ENCODE measurements at regions not wholly inside any gene's neighbourhood (a gene's known extent, or its start where the extent isn't known, plus 50 kb on each side); places are given as distances from the start of the nearest gene placed in this dataset.

DNA sequence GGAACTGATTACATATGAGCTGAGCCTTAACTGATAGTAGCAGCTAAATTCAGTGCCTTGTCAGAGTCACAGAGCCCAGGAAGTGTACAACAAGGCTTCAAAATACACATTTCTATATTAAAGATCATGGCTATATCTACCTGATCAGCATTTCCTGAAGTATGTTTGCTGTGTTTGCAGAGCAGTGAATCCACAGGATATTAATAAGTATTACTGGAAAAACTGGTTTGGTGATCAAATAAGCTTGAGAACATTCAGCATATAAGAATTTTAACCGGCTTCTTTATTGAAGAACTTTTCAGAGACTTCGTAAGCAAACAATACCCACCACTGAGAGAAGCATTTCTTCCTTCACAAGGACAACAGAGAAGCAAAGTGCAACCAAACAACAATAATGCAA, 227.0 kb downstream of the ELAVL2 start:
- no peak overlapping the region for H3K23ac ChIP-seq (ENCODE audit: low read depth, low read length, poor library complexity)
- H4K91ac ChIP-seq (ENCODE audit: low read depth, low read length, poor library complexity), result no peak overlapping the region
- no peak overlapping the region for H2BK120ac ChIP-seq (ENCODE audit: low read depth, low read length)
- H2BK15ac ChIP-seq (ENCODE audit: low read length), result no peak overlapping the region
- peaks cover 0 to 4% of the 10 kb centered on the region in 2 donors for H3K36me3 ChIP-seq (replicated peaks in 1 of 2; ENCODE audit: control insufficient read depth in 2 of 2, insufficient read depth in 2 of 2, low read length in 2 of 2)
- H2AFZ ChIP-seq (ENCODE audit: low read length), result no peak overlapping the region
- no peak overlapping the region for H3K9ac ChIP-seq (ENCODE audit: low read depth, low read length, poor library complexity)
- no peak overlapping the region for H3K4me3 ChIP-seq (ENCODE audit: low read length in 2 of 2)
- no peak overlapping the region for H3K4me2 ChIP-seq (ENCODE audit: insufficient read depth, low read length, poor library complexity, severe bottlenecking)
- H3K14ac ChIP-seq (ENCODE audit: low read length), result no peak overlapping the region
- H3K4ac ChIP-seq (ENCODE audit: low read length), result no peak overlapping the region
- H3K18ac ChIP-seq (ENCODE audit: low read length), result no peak overlapping the region
- H3K9me3 ChIP-seq (replicated peaks in 1 of 2; ENCODE audit: control insufficient read depth in 2 of 2, insufficient read depth in 1 of 2, low read depth in 1 of 2, low read length in 2 of 2), result no peaks in the 10 kb centered on the region
- WGBS, 2 donors (ENCODE audit: extremely low coverage in 2 of 2, insufficient read length in 2 of 2, insufficient replicate concordance in 1 of 2), result no CpG with 5 or more reads among the region's 2 CpGs
- no peak overlapping the region for H4K8ac ChIP-seq (ENCODE audit: low read depth, low read length)
- no peak overlapping the region for H2AK5ac ChIP-seq (ENCODE audit: low read depth, low read length)
- H2BK12ac ChIP-seq (ENCODE audit: low read length), result no peak overlapping the region
- H3K4me1 ChIP-seq (ENCODE audit: control insufficient read depth in 2 of 2, insufficient read depth in 1 of 2, low read depth in 1 of 2, low read length in 2 of 2), result peaks cover 2 to 4% of the 10 kb centered on the region in 2 donors
- H3K79me1 ChIP-seq (ENCODE audit: low read depth, low read length), result no peaks in the 10 kb centered on the region
- no peak for DNase-seq (ENCODE audit: low spot score)
- no peak overlapping the region for H2BK5ac ChIP-seq (ENCODE audit: low read length)
- no peak overlapping the region for H3K27ac ChIP-seq (replicated peaks; ENCODE audit: low read length)
- H3K27me3 ChIP-seq (ENCODE audit: control insufficient read depth in 3 of 3, insufficient read depth in 3 of 3, low read depth in 1 of 3, low read length in 3 of 3), result no peaks in the 10 kb centered on the region

DNA sequence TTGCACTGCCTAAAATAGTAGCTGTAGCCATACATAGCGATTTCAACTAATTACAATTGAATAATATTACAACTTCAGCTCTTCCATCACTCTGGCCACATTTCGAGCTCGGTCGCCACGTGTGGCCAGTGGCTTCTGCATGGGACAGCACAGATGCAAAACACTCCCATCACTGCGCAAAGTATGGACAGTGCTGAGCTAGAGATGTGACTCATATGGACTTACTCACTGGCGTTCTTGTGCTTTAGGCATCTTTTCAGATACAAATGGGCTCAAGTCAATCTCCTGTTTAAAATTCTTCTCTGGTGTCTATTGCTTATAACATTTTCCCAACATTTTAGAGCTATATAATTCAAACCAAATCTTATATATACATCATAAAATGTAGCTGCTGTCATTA, 222.7 kb downstream of the ELAVL2 start:
- no peak overlapping the region for H4K91ac ChIP-seq (ENCODE audit: low read depth, low read length, poor library complexity)

DNA sequence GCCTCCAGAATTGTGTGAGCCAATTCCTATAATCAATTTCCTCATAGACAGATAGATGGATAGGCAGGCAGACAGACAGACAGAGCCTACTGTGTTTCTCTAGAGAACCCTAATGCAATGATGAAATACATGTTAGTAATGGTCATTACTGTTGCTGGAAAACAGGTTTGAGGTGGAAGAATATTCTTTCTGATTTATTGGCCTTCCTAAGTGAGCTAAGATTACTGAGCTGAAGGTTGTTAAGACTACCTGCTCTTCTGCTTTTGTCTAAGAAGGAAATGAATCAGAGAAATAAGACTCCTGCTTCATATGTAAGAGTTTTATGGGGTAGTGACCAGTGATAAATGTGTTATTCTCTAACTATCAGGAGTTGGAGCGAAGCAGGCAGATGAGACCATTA, 219.9 kb downstream of the ELAVL2 start:
- no peak overlapping the region for H3K14ac ChIP-seq (ENCODE audit: low read length)
- no peak overlapping the region for H3K4ac ChIP-seq (ENCODE audit: low read length)
- H2AK5ac ChIP-seq (ENCODE audit: low read depth, low read length), result no peak overlapping the region
- H3K4me3 ChIP-seq (ENCODE audit: low read length in 2 of 2), result no peak overlapping the region
- no peak overlapping the region for H4K91ac ChIP-seq (ENCODE audit: low read depth, low read length, poor library complexity)
- H3K9ac ChIP-seq (ENCODE audit: low read depth, low read length, poor library complexity), result no peak overlapping the region
- no peak overlapping the region for H2BK15ac ChIP-seq (ENCODE audit: low read length)
- H2BK12ac ChIP-seq (ENCODE audit: low read length), result no peak overlapping the region
- no peak overlapping the region for H3K23ac ChIP-seq (ENCODE audit: low read depth, low read length, poor library complexity)
- H2AFZ ChIP-seq (ENCODE audit: low read length), result no peak overlapping the region
- no peak overlapping the region for H3K4me2 ChIP-seq (ENCODE audit: insufficient read depth, low read length, poor library complexity, severe bottlenecking)
- no peak overlapping the region for H3K18ac ChIP-seq (ENCODE audit: low read length)
- no peak for DNase-seq (ENCODE audit: low spot score)
- no peak overlapping the region for H4K8ac ChIP-seq (ENCODE audit: low read depth, low read length)
- no peaks in the 10 kb centered on the region for H3K27me3 ChIP-seq (ENCODE audit: control insufficient read depth in 3 of 3, insufficient read depth in 3 of 3, low read depth in 1 of 3, low read length in 3 of 3)
- no peak overlapping the region for H3K27ac ChIP-seq (replicated peaks; ENCODE audit: low read length)
- no peaks in the 10 kb centered on the region for H3K79me1 ChIP-seq (ENCODE audit: low read depth, low read length)
- H3K4me1 ChIP-seq (ENCODE audit: control insufficient read depth in 2 of 2, insufficient read depth in 1 of 2, low read depth in 1 of 2, low read length in 2 of 2), result no peaks in the 10 kb centered on the region
- H3K9me3 ChIP-seq (replicated peaks in 1 of 2; ENCODE audit: control insufficient read depth in 2 of 2, insufficient read depth in 1 of 2, low read depth in 1 of 2, low read length in 2 of 2), result no peaks in the 10 kb centered on the region
- no CpG with 5 or more reads among the region's 1 CpG for WGBS, 2 donors (ENCODE audit: extremely low coverage in 2 of 2, insufficient read length in 2 of 2, insufficient replicate concordance in 1 of 2)
- H3K36me3 ChIP-seq (replicated peaks in 1 of 2; ENCODE audit: control insufficient read depth in 2 of 2, insufficient read depth in 2 of 2, low read length in 2 of 2), result peaks cover 0 to 12% of the 10 kb centered on the region in 2 donors
- H2BK120ac ChIP-seq (ENCODE audit: low read depth, low read length), result no peak overlapping the region
- H2BK5ac ChIP-seq (ENCODE audit: low read length), result no peak overlapping the region

More for the DNA sequence above, 222.7 kb downstream of the ELAVL2 start:
- H3K79me1 ChIP-seq (ENCODE audit: low read depth, low read length), result no peaks in the 10 kb centered on the region
- H2BK12ac ChIP-seq (ENCODE audit: low read length), result no peak overlapping the region
- H3K4me2 ChIP-seq (ENCODE audit: insufficient read depth, low read length, poor library complexity, severe bottlenecking), result no peak overlapping the region
- no peaks in the 10 kb centered on the region for H3K9me3 ChIP-seq (replicated peaks in 1 of 2; ENCODE audit: control insufficient read depth in 2 of 2, insufficient read depth in 1 of 2, low read depth in 1 of 2, low read length in 2 of 2)
- H2BK15ac ChIP-seq (ENCODE audit: low read length), result no peak overlapping the region
- H2BK120ac ChIP-seq (ENCODE audit: low read depth, low read length), result no peak overlapping the region
- H3K27ac ChIP-seq (replicated peaks; ENCODE audit: low read length), result no peak overlapping the region
- no peak overlapping the region for H2AFZ ChIP-seq (ENCODE audit: low read length)
- H3K27me3 ChIP-seq (ENCODE audit: control insufficient read depth in 3 of 3, insufficient read depth in 3 of 3, low read depth in 1 of 3, low read length in 3 of 3), result no peaks in the 10 kb centered on the region
- no peak overlapping the region for H3K18ac ChIP-seq (ENCODE audit: low read length)
- no peak for DNase-seq (ENCODE audit: low spot score)
- no peak overlapping the region for H3K23ac ChIP-seq (ENCODE audit: low read depth, low read length, poor library complexity)
- no peak overlapping the region for H2AK5ac ChIP-seq (ENCODE audit: low read depth, low read length)
- no peak overlapping the region for H3K4me3 ChIP-seq (ENCODE audit: low read length in 2 of 2)
- no CpG with 5 or more reads among the region's 7 CpGs for WGBS, 2 donors (ENCODE audit: extremely low coverage in 2 of 2, insufficient read length in 2 of 2, insufficient replicate concordance in 1 of 2)
- H4K8ac ChIP-seq (ENCODE audit: low read depth, low read length), result no peak overlapping the region
- peaks cover 0 to 12% of the 10 kb centered on the region in 2 donors for H3K36me3 ChIP-seq (replicated peaks in 1 of 2; ENCODE audit: control insufficient read depth in 2 of 2, insufficient read depth in 2 of 2, low read length in 2 of 2)
- H3K14ac ChIP-seq (ENCODE audit: low read length), result no peak overlapping the region
- H2BK5ac ChIP-seq (ENCODE audit: low read length), result no peak overlapping the region
- no peaks in the 10 kb centered on the region for H3K4me1 ChIP-seq (ENCODE audit: control insufficient read depth in 2 of 2, insufficient read depth in 1 of 2, low read depth in 1 of 2, low read length in 2 of 2)
- H3K9ac ChIP-seq (ENCODE audit: low read depth, low read length, poor library complexity), result no peak overlapping the region
- no peak overlapping the region for H3K4ac ChIP-seq (ENCODE audit: low read length)

DNA sequence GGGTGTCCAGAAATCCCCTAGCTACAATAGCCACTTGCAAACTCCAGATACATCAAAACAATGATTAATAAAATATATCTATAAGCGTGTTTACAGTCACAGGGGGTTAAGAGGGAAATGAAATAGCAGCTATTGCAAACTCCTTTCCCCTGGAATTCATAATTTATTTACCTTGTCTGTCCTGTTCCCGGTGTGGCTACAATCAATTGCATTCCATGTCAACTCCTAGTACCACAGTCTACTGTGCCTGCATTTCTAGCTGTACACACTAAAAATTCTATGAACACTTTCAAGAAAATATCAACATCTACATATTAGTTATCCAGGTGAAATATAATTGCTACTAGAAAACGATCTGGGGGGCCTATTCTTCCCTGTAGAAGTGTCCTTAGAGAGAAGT, 217.6 kb downstream of the ELAVL2 start:
- Histone ChIP-seq H3K4ac (ENCODE audit: low read length) (no peak overlapping the region), H4K91ac (ENCODE audit: low read depth, low read length, poor library complexity) (no peak overlapping the region), H3K23ac (ENCODE audit: low read depth, low read length, poor library complexity) (no peak overlapping the region), H3K9ac (ENCODE audit: low read depth, low read length, poor library complexity) (no peak overlapping the region), H2AK5ac (ENCODE audit: low read depth, low read length) (no peak overlapping the region), H3K36me3 (replicated peaks in 1 of 2; ENCODE audit: control insufficient read depth in 2 of 2, insufficient read depth in 2 of 2, low read length in 2 of 2) (peaks cover 0 to 8% of the 10 kb centered on the region in 2 donors), H3K9me3 (replicated peaks in 1 of 2; ENCODE audit: control insufficient read depth in 2 of 2, insufficient read depth in 1 of 2, low read depth in 1 of 2, low read length in 2 of 2) (no peaks in the 10 kb centered on the region), H2BK15ac (ENCODE audit: low read length) (no peak overlapping the region), H3K27me3 (ENCODE audit: control insufficient read depth in 3 of 3, insufficient read depth in 3 of 3, low read depth in 1 of 3, low read length in 3 of 3) (no peaks in the 10 kb centered on the region), H3K4me2 (ENCODE audit: insufficient read depth, low read length, poor library complexity, severe bottlenecking) (no peak overlapping the region), H2BK120ac (ENCODE audit: low read depth, low read length) (no peak overlapping the region), H3K4me3 (ENCODE audit: low read length in 2 of 2) (no peak overlapping the region), H3K27ac (replicated peaks; ENCODE audit: low read length) (no peak overlapping the region), H3K4me1 (ENCODE audit: control insufficient read depth in 2 of 2, insufficient read depth in 1 of 2, low read depth in 1 of 2, low read length in 2 of 2) (no peaks in the 10 kb centered on the region), H3K79me1 (ENCODE audit: low read depth, low read length) (no peaks in the 10 kb centered on the region), H2BK5ac (ENCODE audit: low read length) (no peak overlapping the region), H2BK12ac (ENCODE audit: low read length) (no peak overlapping the region), H4K8ac (ENCODE audit: low read depth, low read length) (no peak overlapping the region), H2AFZ (ENCODE audit: low read length) (no peak overlapping the region), H3K18ac (ENCODE audit: low read length) (no peak overlapping the region), H3K14ac (ENCODE audit: low read length) (no peak overlapping the region)
- DNase-seq (ENCODE audit: low spot score), result no peak
- no CpG with 5 or more reads among the region's 3 CpGs for WGBS, 2 donors (ENCODE audit: extremely low coverage in 2 of 2, insufficient read length in 2 of 2, insufficient replicate concordance in 1 of 2)
